ENCODE measurements at regions not wholly inside any gene's neighbourhood (a gene's known extent, or its start where the extent isn't known, plus 50 kb on each side); places are given as distances from the start of the nearest gene placed in this dataset.

- DNase-seq (ENCODE audit: low read depth) = no peak
Observed at GRCh38 chr2:129302561-129303183, 676.8 kb upstream of the RAB6C start.

DNA sequence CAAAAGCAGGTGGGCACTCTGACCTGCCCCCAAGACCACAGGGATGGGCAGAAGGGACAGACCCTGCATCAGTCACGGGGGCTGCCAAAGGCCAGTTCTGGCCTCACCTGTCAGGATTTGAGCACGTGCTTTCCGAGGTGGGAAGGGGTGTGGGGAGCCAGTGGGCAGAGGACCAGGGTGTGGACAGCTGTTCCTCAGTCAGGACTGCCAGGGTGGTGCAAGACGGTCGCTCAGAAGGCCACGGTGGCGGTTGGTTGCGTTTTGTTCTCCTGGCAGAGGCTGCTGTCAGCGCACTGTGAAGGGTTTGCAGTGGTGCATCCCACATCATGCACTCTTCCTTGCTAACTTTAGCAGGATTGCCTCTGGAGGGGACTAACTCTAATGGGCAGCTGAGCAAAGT, 665.3 kb upstream of the RAB6C start:
- no peak for DNase-seq (ENCODE audit: low read depth)

GRCh38 chr2:129318581-129319421, 660.7 kb upstream of the RAB6C start:
- DNase-seq (ENCODE audit: low read depth) = no peak

DNA sequence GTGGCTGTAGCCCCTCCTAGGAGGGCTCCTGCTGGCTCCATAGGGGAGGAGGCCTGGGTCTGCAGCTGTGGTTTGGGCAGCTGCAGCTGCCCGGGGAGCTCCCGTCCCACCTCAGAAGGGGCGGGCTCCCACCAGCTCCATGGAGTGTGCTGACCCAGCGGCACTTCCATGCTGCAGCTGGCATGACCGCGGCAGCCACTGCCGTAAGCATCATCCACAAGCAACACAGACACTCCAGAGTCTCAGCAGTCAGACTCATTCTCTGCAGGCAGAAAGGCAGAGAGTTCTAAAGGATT, 660.1 kb upstream of the RAB6C start:
- DNase-seq (ENCODE audit: low read depth) = no peak

- no peak for DNase-seq (ENCODE audit: low read depth)
Observed at GRCh38 chr2:129320288-129320687, 659.2 kb upstream of the RAB6C start.

- no peak for DNase-seq (ENCODE audit: low read depth)
Observed at GRCh38 chr2:129324349-129324748, 655.1 kb upstream of the RAB6C start.

DNA sequence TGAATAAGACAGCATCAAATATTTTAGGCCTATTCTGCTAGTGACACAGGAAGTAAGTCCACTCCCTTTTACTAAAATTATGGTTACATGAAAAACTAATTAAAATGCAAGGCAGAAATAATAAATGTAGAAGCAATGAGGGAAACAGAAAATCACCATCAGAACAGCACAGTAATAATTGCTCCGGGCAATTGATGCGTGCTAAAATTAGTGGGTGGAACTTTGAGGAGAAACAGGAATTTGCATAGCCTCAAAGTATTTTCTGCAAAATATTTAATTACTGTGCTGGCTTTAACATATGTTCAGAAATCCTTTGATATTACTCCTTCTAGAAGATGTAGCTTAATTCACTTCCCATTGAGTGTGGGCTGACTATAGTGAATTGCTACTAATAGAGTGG, 654.3 kb upstream of the RAB6C start:
- DNase-seq (ENCODE audit: low read depth) = no peak

GRCh38 chr2:129329574-129329973, 649.9 kb upstream of the RAB6C start:
- no peak for DNase-seq (ENCODE audit: low read depth)

- DNase-seq (ENCODE audit: low read depth) = no peak
Observed at GRCh38 chr2:129330504-129330903, 649.0 kb upstream of the RAB6C start.

GRCh38 chr2:129331638-129332037, 647.8 kb upstream of the RAB6C start:
- no peak for DNase-seq (ENCODE audit: low read depth)

DNA sequence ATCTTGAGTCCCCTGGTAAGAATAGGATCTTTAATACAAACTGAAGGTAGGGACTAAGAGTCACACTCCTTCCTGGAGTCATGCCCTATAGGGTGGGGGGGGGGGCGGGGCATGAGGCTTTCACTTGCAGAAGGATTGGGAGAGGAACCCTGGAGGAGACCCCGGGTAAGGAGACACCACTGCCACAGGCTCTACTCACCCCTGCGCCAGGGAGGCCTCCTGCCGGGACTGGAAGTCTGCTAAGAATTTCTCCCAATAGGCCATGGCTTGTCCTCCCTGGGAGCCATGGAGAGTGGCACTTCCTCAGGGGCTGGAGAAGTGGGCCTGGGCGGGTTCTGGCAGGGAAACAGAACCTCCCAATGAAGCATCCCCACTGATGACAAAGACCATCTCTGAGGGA, 645.3 kb upstream of the RAB6C start:
- no peak for DNase-seq (ENCODE audit: low read depth)

DNA sequence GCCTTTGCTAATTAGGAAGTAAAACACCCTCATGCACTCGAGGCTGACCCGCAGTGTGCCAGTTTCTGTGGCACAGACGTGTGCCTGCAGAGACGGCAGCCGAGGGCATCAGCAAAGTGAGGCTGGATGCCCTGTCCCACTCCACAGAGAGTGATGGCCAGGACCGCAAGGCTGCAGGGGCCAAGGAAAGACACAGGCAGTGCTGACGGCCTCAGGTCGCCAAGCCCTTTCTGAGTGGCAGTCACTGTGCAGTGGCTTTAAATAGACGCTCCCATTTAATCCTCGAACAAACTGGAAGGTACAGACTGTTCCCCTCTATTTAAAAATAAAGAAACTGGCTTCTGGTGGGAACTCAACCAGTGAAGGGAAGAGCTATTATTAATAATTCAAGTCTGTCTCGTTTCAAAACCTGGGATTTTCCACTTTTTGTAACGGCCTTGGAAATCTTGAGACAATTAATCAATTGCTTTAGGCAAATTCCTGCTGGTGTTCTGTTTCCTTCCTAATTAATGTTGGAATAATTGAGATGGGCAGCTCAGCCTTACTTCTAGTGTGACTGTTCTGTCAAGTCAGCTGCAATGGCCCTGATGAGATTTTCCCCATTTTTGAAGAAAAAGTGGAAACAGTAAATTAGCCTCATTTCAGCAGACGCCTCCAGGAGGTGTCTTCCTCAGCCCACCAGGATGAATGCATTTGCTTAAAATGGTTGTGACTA, 644.6 kb upstream of the RAB6C start:
- DNase-seq (ENCODE audit: low read depth) = no peak

GRCh38 chr2:129336276-129336675, 643.2 kb upstream of the RAB6C start:
- no peak for DNase-seq (ENCODE audit: low read depth)

- DNase-seq (ENCODE audit: low read depth) = no peak
Observed at GRCh38 chr2:129337076-129337475, 642.4 kb upstream of the RAB6C start.

DNA sequence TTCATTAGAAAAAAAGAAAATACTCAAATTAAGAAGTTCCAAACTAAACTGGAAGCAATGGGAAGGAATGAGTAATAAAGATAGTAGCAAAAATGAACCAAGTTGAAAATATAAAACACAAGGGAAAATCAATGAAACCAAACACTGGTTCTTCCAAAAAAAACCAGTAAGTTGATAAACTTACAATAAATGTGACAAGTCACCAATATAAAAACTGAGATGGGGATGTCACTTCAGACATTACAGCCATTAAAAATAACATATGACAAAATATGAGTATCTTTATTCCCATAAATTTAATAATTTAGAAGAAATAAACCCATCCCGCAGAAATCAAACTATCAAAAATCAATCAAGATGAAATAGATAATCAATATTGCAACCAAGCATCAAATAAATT, 633.9 kb upstream of the RAB6C start:
- no peak for DNase-seq (ENCODE audit: low read depth)

DNA sequence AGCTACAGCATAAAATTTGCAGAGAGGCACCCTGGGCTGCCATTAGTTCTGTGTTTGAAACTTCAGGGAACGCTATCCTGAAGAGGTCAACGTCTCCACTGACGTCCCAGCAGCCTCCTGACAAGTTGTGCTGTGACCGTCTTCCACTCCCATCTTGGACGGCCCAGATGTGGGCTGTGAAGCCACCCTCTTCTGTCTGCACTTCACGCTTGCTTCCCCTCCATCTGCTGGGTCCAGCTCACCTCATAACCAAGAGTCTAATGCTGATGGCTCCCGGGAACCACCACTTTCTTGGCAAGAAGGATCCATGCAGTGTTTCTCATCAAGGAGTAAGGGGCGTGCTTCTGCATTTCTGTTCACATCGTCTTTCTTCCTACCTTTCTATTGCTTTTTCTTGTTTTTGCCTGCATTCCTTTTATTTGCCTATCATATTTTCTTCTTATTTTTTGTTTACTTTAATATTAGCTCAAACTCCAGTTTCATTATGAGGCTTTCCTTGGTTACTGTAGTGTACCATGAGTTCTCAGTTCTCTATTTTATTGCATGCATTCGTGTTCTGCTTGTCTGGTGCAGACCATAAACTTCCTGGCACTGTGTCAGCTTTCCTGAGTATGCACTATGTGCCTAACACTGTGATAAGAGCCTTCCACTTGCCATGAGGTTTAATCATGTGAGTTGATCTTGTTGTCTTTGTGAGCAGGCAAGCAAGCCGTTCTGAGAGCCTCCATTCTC, 631.8 kb upstream of the RAB6C start:
- DNase-seq (ENCODE audit: low read depth) = no peak

- no peak for DNase-seq (ENCODE audit: low read depth)
Observed at GRCh38 chr2:129354631-129355030, 624.8 kb upstream of the RAB6C start.

DNA sequence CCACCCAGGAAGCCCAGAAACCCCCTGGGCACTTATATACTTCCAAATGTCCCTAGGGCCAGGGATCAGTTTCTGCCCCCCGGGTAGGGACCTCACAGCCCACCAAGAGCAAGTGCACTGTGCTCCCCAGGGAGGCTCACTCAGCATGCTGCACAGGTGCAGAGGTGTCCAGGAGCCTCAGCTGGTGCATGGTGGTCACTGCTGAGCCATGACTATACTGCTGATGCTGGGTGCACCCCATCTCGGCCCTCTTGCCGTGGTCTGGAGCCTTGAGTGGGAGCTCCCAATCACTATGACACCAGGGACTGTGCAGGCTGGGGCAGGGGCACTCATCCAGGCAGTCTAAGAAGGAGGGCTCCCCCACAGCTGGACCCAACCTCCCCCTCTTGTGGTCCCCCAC, 617.8 kb upstream of the RAB6C start:
- DNase-seq (ENCODE audit: low read depth) = no peak

GRCh38 chr2:129366263-129366662, 613.2 kb upstream of the RAB6C start:
- DNase-seq (ENCODE audit: low read depth) = no peak

DNA sequence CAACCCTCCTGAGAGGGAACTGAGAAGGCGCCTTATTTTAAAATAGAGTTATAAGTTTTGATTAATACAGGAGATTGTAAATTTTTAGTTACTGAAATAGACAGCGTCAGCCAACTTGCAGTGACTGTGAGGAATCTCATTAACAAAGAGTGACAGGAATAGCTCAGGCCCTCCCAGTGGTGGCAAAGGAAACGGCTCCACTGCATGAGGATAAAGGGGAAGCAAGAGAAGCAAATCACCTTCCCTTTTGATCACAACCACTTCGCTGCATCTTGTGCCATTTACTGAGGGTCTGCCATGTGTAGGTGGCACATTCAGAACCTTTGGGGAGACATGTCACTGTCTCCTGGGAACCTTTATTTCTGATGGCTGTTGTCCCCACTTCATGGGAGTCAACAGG, 612.4 kb upstream of the RAB6C start:
- DNase-seq (ENCODE audit: low read depth) = no peak

DNA sequence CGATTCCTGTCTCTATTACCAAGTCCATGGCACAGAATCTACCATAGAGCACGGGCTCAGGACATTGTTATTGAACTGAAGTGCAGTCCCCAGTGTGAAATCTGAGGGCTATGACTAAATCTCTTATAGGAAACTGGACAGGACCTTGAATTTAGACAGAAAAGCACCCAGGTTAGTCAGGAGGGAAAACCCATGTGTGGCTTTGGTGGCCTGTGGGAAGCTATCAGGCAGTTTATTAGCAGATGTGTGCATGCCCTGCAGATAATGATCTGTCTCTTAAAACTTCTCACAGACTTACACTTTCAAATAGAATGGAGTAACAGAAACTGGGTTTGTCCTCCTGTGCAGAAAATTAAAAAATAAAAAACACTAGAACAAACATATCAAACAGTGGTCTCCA, 610.0 kb upstream of the RAB6C start:
- DNase-seq (ENCODE audit: low read depth) = no peak

- no peak for DNase-seq (ENCODE audit: low read depth)
Observed at GRCh38 chr2:129374452-129374851, 605.0 kb upstream of the RAB6C start.

Measured in GM04504 (cell line).